CMK (cell line): ENCODE measurements at regions not wholly inside any gene's neighbourhood (a gene's known extent, or its start where the extent isn't known, plus 50 kb on each side); places are given as distances from the start of the nearest gene placed in this dataset.

Experiments used
- DNase-seq: peaks from one replicate; pipeline ENCODE4 v3.0.0-alpha.2; 2010; ENCODE audit warnings: low read depth

DNA sequence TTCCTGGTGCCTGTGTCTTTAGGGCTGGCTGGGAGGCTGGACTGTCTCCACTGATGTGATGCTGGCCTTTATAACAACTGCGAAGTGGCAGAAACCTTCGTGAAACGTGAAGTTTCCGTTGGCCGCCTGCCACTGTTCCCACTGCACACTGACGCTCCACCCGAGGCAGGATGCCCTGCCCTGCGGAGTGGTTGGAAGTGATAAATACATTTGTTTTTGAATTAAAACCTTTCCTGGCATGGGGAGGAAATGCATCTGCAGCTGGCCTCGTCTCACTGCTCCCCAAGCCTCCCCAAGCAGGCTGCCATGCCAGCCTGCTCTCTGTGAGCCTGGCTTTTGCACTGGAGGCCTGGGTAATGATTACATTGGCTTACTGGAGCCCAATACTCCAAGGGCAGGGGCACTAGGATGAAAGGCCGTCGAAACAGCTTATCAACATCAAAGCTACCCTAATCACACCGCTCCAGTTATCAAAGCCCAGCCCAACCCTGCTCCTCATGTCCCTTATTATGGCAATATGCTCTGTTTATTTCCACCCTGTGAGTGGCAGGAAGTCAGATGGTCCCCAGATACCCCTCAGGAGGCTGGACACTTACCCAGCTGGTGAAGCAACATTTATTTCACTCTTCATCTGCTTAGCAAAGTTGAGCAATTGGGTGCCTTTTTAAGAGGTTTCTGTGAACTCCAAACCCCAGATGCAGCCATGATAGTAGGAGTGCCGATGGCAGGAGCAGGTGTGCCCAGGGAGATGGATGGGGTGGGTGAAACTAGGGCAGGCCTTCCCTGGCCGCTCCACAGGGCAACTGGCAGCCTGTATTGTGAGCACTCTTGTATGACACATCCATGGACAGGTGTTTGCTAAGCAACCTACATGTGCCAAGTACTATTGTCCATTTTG lies 97.4 kb upstream of the ITGA6 start:
- no peak for DNase-seq

DNA sequence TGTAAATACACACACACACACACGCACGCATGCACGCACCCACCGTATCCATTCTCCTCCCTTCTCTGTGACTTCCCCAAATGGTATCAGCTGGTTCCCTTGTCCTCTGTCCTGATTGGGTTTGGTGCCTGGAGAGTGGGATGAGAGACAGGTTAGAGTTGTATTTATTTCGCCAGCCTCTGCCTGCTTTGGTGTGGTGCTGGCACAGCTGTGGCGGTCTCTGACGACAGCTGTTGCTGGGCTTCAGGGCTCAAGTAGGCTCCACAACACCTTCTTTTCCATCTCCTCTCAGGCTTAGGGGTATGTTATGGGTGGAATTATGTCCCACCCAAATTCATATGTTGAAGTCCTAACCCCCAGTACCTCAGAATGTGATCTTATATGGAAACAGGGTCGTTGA lies 94.9 kb upstream of the ITGA6 start:
- no peak for DNase-seq

GRCh38 chr2:172333235-172333977 lies 94.0 kb upstream of the ITGA6 start:
- DNase-seq, result no peak

DNA sequence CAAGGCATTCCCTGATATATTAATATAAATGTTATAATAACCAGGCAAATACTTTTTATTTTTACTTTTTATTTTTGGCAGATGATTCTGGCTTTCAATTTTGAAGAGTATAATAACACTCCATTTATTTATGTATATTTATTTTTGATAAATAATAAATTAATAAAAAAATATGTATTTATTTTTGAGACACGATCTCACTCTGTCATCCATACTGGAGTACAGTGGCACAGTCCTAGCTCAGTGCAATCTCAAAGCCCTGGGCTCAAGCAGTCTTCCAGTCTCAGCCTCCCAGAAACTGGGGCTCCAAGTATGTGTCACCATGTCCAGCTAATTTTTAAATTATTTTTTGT lies 93.4 kb upstream of the ITGA6 start:
- no peak for DNase-seq

- DNase-seq, result no peak
Observed at GRCh38 chr2:172334988-172335387, 92.4 kb upstream of the ITGA6 start.

- no peak for DNase-seq
Observed at GRCh38 chr2:172335736-172336135, 91.7 kb upstream of the ITGA6 start.

GRCh38 chr2:172336681-172337080 lies 90.7 kb upstream of the ITGA6 start:
- DNase-seq, result no peak

GRCh38 chr2:172339371-172340010 lies 87.9 kb upstream of the ITGA6 start:
- no peak for DNase-seq

DNA sequence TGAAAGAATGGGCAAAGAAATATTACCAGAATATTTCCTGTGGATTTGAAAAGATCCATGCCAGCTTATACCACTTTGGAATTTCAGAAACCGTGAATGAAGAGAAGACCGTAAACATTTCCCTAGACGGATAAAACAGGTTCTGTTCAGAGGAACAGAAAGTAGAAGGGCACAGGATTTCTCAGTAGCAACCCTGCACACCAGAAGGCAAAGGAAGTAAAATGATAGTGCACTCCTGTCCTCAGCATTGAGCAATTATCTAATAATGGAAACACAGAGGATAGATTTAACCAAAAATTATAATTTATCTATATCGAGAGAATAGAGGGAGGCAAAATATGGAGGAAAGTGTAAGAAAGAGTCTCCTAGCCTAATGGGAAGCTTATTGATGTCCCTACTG lies 87.0 kb upstream of the ITGA6 start:
- no peak for DNase-seq

DNA sequence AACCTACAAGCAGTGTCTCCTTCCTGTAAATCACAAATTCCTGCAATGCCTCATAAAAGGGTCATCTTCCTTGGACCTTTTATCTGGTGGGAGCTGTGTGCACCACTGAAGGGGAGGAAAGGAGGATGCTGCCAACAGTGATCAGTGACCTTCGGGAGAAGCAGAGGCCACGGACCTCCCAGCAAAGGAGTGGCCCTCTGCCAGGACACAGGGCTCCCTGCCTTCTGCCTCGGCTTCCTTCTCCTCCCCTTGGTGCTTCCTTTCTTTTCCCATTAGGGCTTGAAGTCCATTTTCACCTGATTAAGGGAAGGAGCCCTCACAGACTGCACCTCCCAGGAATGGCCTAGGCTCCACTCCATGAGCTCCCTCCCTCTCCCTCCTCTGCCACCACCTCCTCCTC lies 85.3 kb upstream of the ITGA6 start:
- DNase-seq, result no peak

DNA sequence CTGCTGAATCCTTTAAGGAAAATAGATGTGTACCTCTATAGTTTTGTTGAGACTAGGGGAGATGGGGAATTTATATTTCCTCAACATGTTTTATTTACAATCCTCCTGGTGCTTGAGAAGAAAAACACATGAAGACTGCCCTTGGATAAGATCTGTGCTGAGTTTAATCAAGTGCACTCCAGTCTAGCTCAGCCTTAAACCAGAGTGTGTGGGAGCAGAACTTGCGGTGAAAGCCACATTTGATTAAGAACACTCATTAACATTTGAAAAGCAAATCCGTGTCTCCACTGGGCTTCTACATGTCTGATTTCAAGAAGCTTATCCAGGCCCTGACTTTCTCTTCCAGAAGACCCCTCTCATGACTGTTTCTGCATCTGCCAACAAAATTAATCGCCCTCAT lies 84.8 kb upstream of the ITGA6 start:
- DNase-seq, result peak; percentile 30

GRCh38 chr2:172344159-172344558 lies 83.2 kb upstream of the ITGA6 start:
- DNase-seq, result no peak

- DNase-seq, result no peak
Observed at GRCh38 chr2:172345956-172346555, 81.3 kb upstream of the ITGA6 start.

GRCh38 chr2:172348555-172349288 lies 78.7 kb upstream of the ITGA6 start:
- no peak for DNase-seq

- DNase-seq, result no peak
Observed at GRCh38 chr2:172350839-172351479, 76.4 kb upstream of the ITGA6 start.

GRCh38 chr2:172351586-172351985 lies 75.8 kb upstream of the ITGA6 start:
- DNase-seq, result no peak

GRCh38 chr2:172354347-172354746 lies 73.0 kb upstream of the ITGA6 start:
- no peak for DNase-seq

GRCh38 chr2:172357442-172357841 lies 69.9 kb upstream of the ITGA6 start:
- peak; percentile 26 for DNase-seq

- DNase-seq, result no peak
Observed at GRCh38 chr2:172358691-172359556, 68.5 kb upstream of the ITGA6 start.

GRCh38 chr2:172361360-172361759 lies 66.0 kb upstream of the ITGA6 start:
- DNase-seq, result no peak
